Endothelial cell of umbilical vein (primary cell): ENCODE measurements at regions not wholly inside any gene's neighbourhood (a gene's known extent, or its start where the extent isn't known, plus 50 kb on each side); places are given as distances from the start of the nearest gene placed in this dataset.

ENCODE experiments used
- BruUV-seq: library from RNA; stranded (reverse); fragments of 400-500 nt; replicated peaks from 2 replicates; lab custom pipeline; 2021; lab: Mats Ljungman, UMichigan
- CTCF ChIA-PET: fragments of 300-600, 350-600 bp; sonication (Branson Sonifier 250); formaldehyde crosslinking; loops from one replicate; lab custom pipeline; 2021; ENCODE audit warnings: antibody characterized with exemption, inconsistent platforms; lab: Charles Lee
- POLR2A ChIA-PET: fragments of 300-600, 350-600 bp; sonication (Branson Sonifier 250); formaldehyde crosslinking; loops from one replicate; lab custom pipeline; 2021; ENCODE audit warnings: antibody characterized with exemption, inconsistent platforms; lab: Charles Lee
- DNase-seq: peaks from one replicate; pipeline ENCODE4 v3.0.0-alpha.2; 2011; ENCODE audit warnings: low read depth, low spot score
- FAIRE-seq: peaks from 2 replicates; lab custom pipeline; 2011; peaks lifted over from hg19 to GRCh38; lab: Jason Lieb, UNC
- H2AFZ ChIP-seq: 2 replicates; pipeline ENCODE4 v1.6.0; 2012; ENCODE audit warnings: low read depth, low read length, control low read depth, inconsistent platforms
- H3K27ac ChIP-seq: 2 replicates; pipeline ENCODE4 v1.5.1; 2011; ENCODE audit warnings: low read depth, mild to moderate bottlenecking, control low read depth, low read length, moderate library complexity; ENCODE audit not compliant: insufficient read depth
- H3K27me3 ChIP-seq, 2 experiments: 2 replicates each; pipeline versions ENCODE4 v1.6.0 to v1.6.1; 2011; ENCODE audit warnings: low read length in 2 of 2, mixed read lengths in 1 of 2; ENCODE audit not compliant: control insufficient read depth in 2 of 2, insufficient read depth in 2 of 2
- H3K36me3 ChIP-seq, 2 experiments: 2 replicates in 1 of 2; 3 replicates in 1 of 2; pipeline ENCODE4 v1.5.1; 2011; ENCODE audit warnings: low read length in 2 of 2, mild to moderate bottlenecking in 1 of 2, moderate library complexity in 1 of 2; ENCODE audit not compliant: control insufficient read depth in 2 of 2, insufficient read depth in 2 of 2; ENCODE audit errors: extremely low read depth in 1 of 2
- H3K4me1 ChIP-seq: 3 replicates; pipeline ENCODE4 v1.5.1; 2011; ENCODE audit warnings: mild to moderate bottlenecking, low read length; ENCODE audit not compliant: control insufficient read depth, insufficient read depth; ENCODE audit errors: extremely low read depth
- H3K4me2 ChIP-seq: 2 replicates; pipeline ENCODE4 v1.6.1; 2011; ENCODE audit warnings: low read length, control low read depth, mixed read lengths; ENCODE audit not compliant: insufficient read depth
- H3K4me3 ChIP-seq, 3 experiments: fragments of 200-600 bp in 1 of 3; sonication (generic), shearing (Covaris generic) in 1 of 3; replicated peaks in 1 of 3; 2 replicates each; pipeline ENCODE4 v1.5.1; 2011 to 2016; ENCODE audit warnings: control low read depth in 3 of 3, low read length in 3 of 3, mild to moderate bottlenecking in 2 of 3, inconsistent platforms in 1 of 3, low read depth in 1 of 3, moderate library complexity in 1 of 3; ENCODE audit not compliant: insufficient read depth in 1 of 3
- H3K79me2 ChIP-seq: 2 replicates; pipeline ENCODE4 v1.6.0; 2012; ENCODE audit warnings: low read length, inconsistent platforms; ENCODE audit not compliant: control insufficient read depth, insufficient read depth
- H3K9ac ChIP-seq: replicated peaks from 2 replicates; pipeline ENCODE3; 2011; ENCODE audit warnings: low read length, control low read depth; ENCODE audit not compliant: insufficient read depth; ENCODE audit errors: extremely low read depth
- H3K9me1 ChIP-seq: replicated peaks from 3 replicates; pipeline ENCODE4 v1.6.0; 2011; ENCODE audit warnings: mild to moderate bottlenecking, low read length; ENCODE audit not compliant: control insufficient read depth, insufficient read depth; ENCODE audit errors: extremely low read depth
- H3K9me3 ChIP-seq: replicated peaks from 2 replicates; pipeline ENCODE4 v1.5.1; 2012; ENCODE audit warnings: low read length, inconsistent platforms; ENCODE audit not compliant: control insufficient read depth, insufficient read depth
- H4K20me1 ChIP-seq: replicated peaks from 2 replicates; pipeline ENCODE3; 2011; ENCODE audit warnings: mild to moderate bottlenecking, low read length; ENCODE audit not compliant: control insufficient read depth, insufficient read depth; ENCODE audit errors: extremely low read depth
- CTCF ChIP-seq, 2 donors: IDR thresholded peaks; 1 replicate in 1 of 2; 2 replicates in 1 of 2; pipeline ENCODE4 v1.5.1; 2011; ENCODE audit warnings: low read length in 2 of 2, mild to moderate bottlenecking in 2 of 2, moderate library complexity in 2 of 2, control low read depth in 1 of 2, inconsistent platforms in 1 of 2, low read depth in 1 of 2; ENCODE audit not compliant: insufficient read depth in 1 of 2; ENCODE audit errors: extremely low read depth in 1 of 2
- EZH2 ChIP-seq: IDR thresholded peaks from 2 replicates; pipeline ENCODE4 v1.6.1; 2012; ENCODE audit warnings: borderline replicate concordance, low read depth, mild to moderate bottlenecking, moderate library complexity, low read length, inconsistent platforms; ENCODE audit not compliant: severe bottlenecking
- FOS ChIP-seq: IDR thresholded peaks from 2 replicates; pipeline ENCODE4 v1.6.1; 2011; ENCODE audit warnings: mild to moderate bottlenecking, low read length, moderate library complexity, borderline replicate concordance; ENCODE audit not compliant: insufficient read depth
- GATA2 ChIP-seq: IDR thresholded peaks from 2 replicates; pipeline ENCODE4 v1.7.0; 2011; ENCODE audit warnings: low read depth, mild to moderate bottlenecking, moderate library complexity, mixed read lengths, low read length; ENCODE audit not compliant: insufficient read length, insufficient read depth
- JUN ChIP-seq: IDR thresholded peaks from 2 replicates; pipeline ENCODE4 v1.6.1; 2011; ENCODE audit warnings: borderline replicate concordance, low read depth; ENCODE audit not compliant: insufficient read length, insufficient read depth
- MAX ChIP-seq: IDR thresholded peaks from 2 replicates; pipeline ENCODE4 v1.6.1; 2011; ENCODE audit not compliant: insufficient read depth, insufficient read length
- MYC ChIP-seq: IDR thresholded peaks from one replicate; pipeline ENCODE4 v1.6.1; 2011; ENCODE audit warnings: mild to moderate bottlenecking, low read depth, low read length
- POLR2A ChIP-seq: IDR thresholded peaks from 2 replicates; pipeline ENCODE4 v1.6.1; 2012; ENCODE audit warnings: low read depth, mild to moderate bottlenecking, control low read depth, low read length
- POLR2AphosphoS5 ChIP-seq: IDR thresholded peaks from 2 replicates; pipeline ENCODE4 v1.6.1; 2012; ENCODE audit warnings: low read depth, mild to moderate bottlenecking, control low read depth, low read length, moderate library complexity; ENCODE audit not compliant: insufficient read depth
- dilution Hi-C: fragments of 300-500 bp; cut with MboI; formaldehyde crosslinking; loops from one replicate; pipeline ENCODE4 v1.15.0; 2019; ENCODE audit warnings: low sequenced_read_pairs; ENCODE audit not compliant: extremely low pct_ligation_motif_present
- intact Hi-C: fragments of 100-400 bp; cut with micrococcal nuclease; formaldehyde crosslinking; loops from one replicate; pipeline ENCODE4 v1.10.0; 2022

GRCh38 chr10:25811052-25811685 is 122.9 kb upstream of the MYO3A start:
- CTCF ChIA-PET: no interaction called here
- dilution Hi-C loops (no loop called here), intact Hi-C loops (no loop called here)
- H3K4me2 ChIP-seq: no peak overlapping the region
- H4K20me1 ChIP-seq: no peaks in the 10 kb centered on the region
- no peak for FAIRE-seq
- POLR2A ChIA-PET: no interaction called here
- no peaks in the 10 kb centered on the region for H3K27me3 ChIP-seq
- H3K27ac ChIP-seq: no peak overlapping the region
- no peak for DNase-seq
- H3K4me3 ChIP-seq: no peak overlapping the region
- no peaks in the 10 kb centered on the region for H3K9me1 ChIP-seq
- H2AFZ ChIP-seq: no peak overlapping the region
- TF ChIP-seq CTCF (IDR thresholded peaks at IDR 0.05; ENCODE audit: extremely low read depth in 1 of 2, insufficient read depth in 1 of 2, low read depth in 1 of 2, low read length in 2 of 2) (no peak), MYC (no peak), FOS (no peak), POLR2AphosphoS5 (no peak), GATA2 (no peak), POLR2A (no peak), MAX (no peak), JUN (no peak), EZH2 (no peak)
- H3K79me2 ChIP-seq: no peaks in the 10 kb centered on the region
- no peaks in the 10 kb centered on the region for H3K9me3 ChIP-seq
- no peak overlapping the region for H3K9ac ChIP-seq
- no peaks in the 10 kb centered on the region for H3K4me1 ChIP-seq
- BruUV-seq: no TSS peak
- H3K36me3 ChIP-seq: no peaks in the 10 kb centered on the region
